Panc1 (cell line): ENCODE measurements at regions not wholly inside any gene's neighbourhood (a gene's known extent, or its start where the extent isn't known, plus 50 kb on each side); places are given as distances from the start of the nearest gene placed in this dataset.

Source experiments
- ATAC-seq: fragments of 200-7000 bp; cut with Tn5 transposase; 2 replicates; pipeline ENCODE4 v1.9.1; 2020; ENCODE audit warnings: mild to moderate bottlenecking, moderate library complexity
- BruUV-seq: library from RNA; stranded (reverse); fragments of 400-500 nt; replicated peaks from 2 replicates; lab custom pipeline; 2021; lab: Mats Ljungman, UMichigan
- CTCF ChIA-PET: fragments of 300-600 bp; sonication (Branson Sonifier 250); formaldehyde crosslinking; loops from one replicate; lab custom pipeline; 2022; ENCODE audit warnings: antibody characterized with exemption; lab: Charles Lee
- POLR2A ChIA-PET: fragments of 300-600 bp; sonication (Branson Sonifier 250); formaldehyde crosslinking; loops from one replicate; lab custom pipeline; 2022; ENCODE audit warnings: antibody characterized with exemption; lab: Charles Lee
- DNase-seq: peaks from one replicate; pipeline ENCODE4 v3.0.0-alpha.2; 2010; ENCODE audit warnings: low read depth, low spot score
- H3K27ac ChIP-seq: 2 replicates; pipeline ENCODE4 v1.5.1; 2011; ENCODE audit warnings: mild to moderate bottlenecking, low read length, inconsistent platforms
- H3K27me3 ChIP-seq: fragments of 200-500 bp; sonication (Bioruptor generic); 2 replicates; pipeline ENCODE4 v1.6.0; 2014; ENCODE audit warnings: low read length, inconsistent platforms; ENCODE audit not compliant: control insufficient read depth, insufficient read depth
- H3K36me3 ChIP-seq: fragments of 200-500 bp; sonication (Bioruptor generic); 2 replicates; pipeline ENCODE4 v1.5.1; 2014; ENCODE audit warnings: inconsistent platforms, mild to moderate bottlenecking, low read length, moderate library complexity; ENCODE audit not compliant: control insufficient read depth, insufficient read depth
- H3K4me1 ChIP-seq: 2 replicates; pipeline ENCODE4 v1.5.1; 2011; ENCODE audit warnings: inconsistent platforms, mild to moderate bottlenecking, low read length, moderate library complexity; ENCODE audit not compliant: control insufficient read depth, insufficient read depth
- H3K4me3 ChIP-seq, 2 experiments: 2 replicates each; pipeline ENCODE4 v1.5.1; 2011 to 2012; ENCODE audit warnings: low read depth in 2 of 2, low read length in 2 of 2, mild to moderate bottlenecking in 2 of 2, inconsistent platforms in 1 of 2, moderate library complexity in 1 of 2
- H3K9me3 ChIP-seq: fragments of 200-500 bp; sonication (Bioruptor generic); 2 replicates; pipeline ENCODE4 v1.5.1; 2014; ENCODE audit warnings: low read depth, mild to moderate bottlenecking, inconsistent platforms, low read length, moderate library complexity; ENCODE audit not compliant: control insufficient read depth, insufficient read depth
- POLR2AphosphoS5 ChIP-seq: IDR thresholded peaks from 2 replicates; pipeline ENCODE4 v1.6.1; 2012; ENCODE audit warnings: mild to moderate bottlenecking, low read depth, low read length, moderate library complexity
- SIN3A ChIP-seq: IDR thresholded peaks from 2 replicates; pipeline ENCODE4 v1.6.1; 2012; ENCODE audit warnings: low read depth, mild to moderate bottlenecking, low read length, moderate library complexity, borderline replicate concordance; ENCODE audit not compliant: insufficient read depth
- TCF7L2 ChIP-seq: IDR thresholded peaks from 2 replicates; pipeline ENCODE4 v1.6.1; 2011; ENCODE audit warnings: mild to moderate bottlenecking, low read depth, low read length, inconsistent platforms
- in situ Hi-C: cut with HindIII; loops from 2 replicates; pipeline ENCODE4 v1.10.0; 2016; ENCODE audit warnings: low sequenced_read_pairs, low pct_unique_long_range_greater_than_20kb
- intact Hi-C: fragments of 100-400 bp; cut with micrococcal nuclease; formaldehyde crosslinking; loops from one replicate; pipeline ENCODE4 v1.10.0; 2022; ENCODE audit not compliant: unreplicated experiment
- TF ChIP-seq, protein P1 (sequence below): fragments of 450-650 bp; IDR thresholded peaks from 2 replicates; pipeline ENCODE4 v1.5.1; 2017; ENCODE audit warnings: mild to moderate bottlenecking
- TF ChIP-seq, protein P2 (sequence below), 2 experiments: IDR thresholded peaks; 2 replicates each; pipeline ENCODE4 v1.6.1; 2011 to 2012; ENCODE audit warnings: low read depth in 2 of 2, control low read depth in 1 of 2, low read length in 1 of 2, mild to moderate bottlenecking in 1 of 2, moderate library complexity in 1 of 2; ENCODE audit not compliant: insufficient read depth in 1 of 2

DNA sequence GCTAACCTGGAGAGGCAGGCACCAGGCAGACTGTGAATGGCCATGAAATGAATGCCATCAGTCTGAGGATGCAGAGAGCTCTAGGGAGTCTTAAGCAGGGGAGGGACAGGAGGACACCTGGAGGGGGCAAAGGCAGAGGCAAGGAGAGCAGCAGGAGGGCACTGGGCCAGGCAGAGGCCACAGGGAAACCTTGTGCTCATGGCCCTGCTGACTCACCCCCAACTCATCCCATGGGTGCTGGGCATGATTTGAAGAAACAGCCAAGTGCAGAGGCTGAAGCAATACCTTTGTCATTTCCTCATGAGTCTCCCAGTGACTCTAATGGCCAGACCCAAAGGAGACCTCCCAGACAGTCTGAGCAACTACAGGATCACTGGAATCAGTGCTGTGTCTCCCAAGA lies 141.4 kb downstream of the TMEM132E start:
- ATAC-seq (peak; percentile 80), DNase-seq (peak; percentile 78)
- in situ Hi-C loops: no loop called here
- CTCF ChIA-PET: no interaction called here
- Histone ChIP-seq H3K9me3 (no peaks in the 10 kb centered on the region), H3K27me3 (no peaks in the 10 kb centered on the region), H3K4me3 (no peak overlapping the region), H3K4me1 (peaks cover 3% of the 10 kb centered on the region; the same call in 1 of the 2 replicates), H3K36me3 (no peaks in the 10 kb centered on the region), H3K27ac (no peak overlapping the region)
- POLR2A ChIA-PET: no interaction called here
- intact Hi-C loops: loop anchor here (1.0 kb wide), 1 partner anchor 30 kb away; no protein-coding TSS in a partner anchor
- TF ChIP-seq, protein P1, sequence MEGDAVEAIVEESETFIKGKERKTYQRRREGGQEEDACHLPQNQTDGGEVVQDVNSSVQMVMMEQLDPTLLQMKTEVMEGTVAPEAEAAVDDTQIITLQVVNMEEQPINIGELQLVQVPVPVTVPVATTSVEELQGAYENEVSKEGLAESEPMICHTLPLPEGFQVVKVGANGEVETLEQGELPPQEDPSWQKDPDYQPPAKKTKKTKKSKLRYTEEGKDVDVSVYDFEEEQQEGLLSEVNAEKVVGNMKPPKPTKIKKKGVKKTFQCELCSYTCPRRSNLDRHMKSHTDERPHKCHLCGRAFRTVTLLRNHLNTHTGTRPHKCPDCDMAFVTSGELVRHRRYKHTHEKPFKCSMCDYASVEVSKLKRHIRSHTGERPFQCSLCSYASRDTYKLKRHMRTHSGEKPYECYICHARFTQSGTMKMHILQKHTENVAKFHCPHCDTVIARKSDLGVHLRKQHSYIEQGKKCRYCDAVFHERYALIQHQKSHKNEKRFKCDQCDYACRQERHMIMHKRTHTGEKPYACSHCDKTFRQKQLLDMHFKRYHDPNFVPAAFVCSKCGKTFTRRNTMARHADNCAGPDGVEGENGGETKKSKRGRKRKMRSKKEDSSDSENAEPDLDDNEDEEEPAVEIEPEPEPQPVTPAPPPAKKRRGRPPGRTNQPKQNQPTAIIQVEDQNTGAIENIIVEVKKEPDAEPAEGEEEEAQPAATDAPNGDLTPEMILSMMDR: no peak
- no TSS peak for BruUV-seq

DNA sequence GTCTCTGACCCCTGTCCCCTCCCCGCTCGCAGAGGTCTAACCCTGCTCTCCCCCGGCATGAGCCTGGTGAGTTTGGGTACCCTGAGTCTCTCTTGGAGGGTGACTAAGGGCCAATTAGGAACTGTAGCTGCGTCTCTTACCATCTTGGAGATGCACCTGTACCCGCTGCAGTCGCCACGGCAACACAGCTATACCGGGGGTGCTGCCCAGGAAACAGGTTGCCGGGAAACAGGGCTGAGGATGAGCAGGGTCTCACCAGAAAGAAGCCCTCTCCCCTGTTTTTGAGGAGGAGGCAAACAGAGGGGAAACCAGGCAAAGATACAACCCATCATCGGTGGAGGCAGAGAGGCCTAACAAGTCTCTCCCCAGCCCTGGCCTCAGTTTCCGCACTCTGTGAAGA lies 140.2 kb downstream of the TMEM132E start:
- Histone ChIP-seq H3K4me3 (no peak overlapping the region), H3K27me3 (no peaks in the 10 kb centered on the region), H3K4me1 (peaks cover 3% of the 10 kb centered on the region; the same call in 1 of the 2 replicates), H3K27ac (no peak overlapping the region), H3K9me3 (no peaks in the 10 kb centered on the region), H3K36me3 (no peaks in the 10 kb centered on the region)
- DNase-seq (no peak), ATAC-seq (no peak)
- intact Hi-C loops: no loop called here
- ChIA-PET CTCF (no interaction called here), POLR2A (no interaction called here)
- BruUV-seq: no TSS peak
- TF ChIP-seq SIN3A (no peak), POLR2AphosphoS5 (no peak), TCF7L2 (no peak)
- TF ChIP-seq, protein P1: no peak
- TF ChIP-seq, protein P2, sequence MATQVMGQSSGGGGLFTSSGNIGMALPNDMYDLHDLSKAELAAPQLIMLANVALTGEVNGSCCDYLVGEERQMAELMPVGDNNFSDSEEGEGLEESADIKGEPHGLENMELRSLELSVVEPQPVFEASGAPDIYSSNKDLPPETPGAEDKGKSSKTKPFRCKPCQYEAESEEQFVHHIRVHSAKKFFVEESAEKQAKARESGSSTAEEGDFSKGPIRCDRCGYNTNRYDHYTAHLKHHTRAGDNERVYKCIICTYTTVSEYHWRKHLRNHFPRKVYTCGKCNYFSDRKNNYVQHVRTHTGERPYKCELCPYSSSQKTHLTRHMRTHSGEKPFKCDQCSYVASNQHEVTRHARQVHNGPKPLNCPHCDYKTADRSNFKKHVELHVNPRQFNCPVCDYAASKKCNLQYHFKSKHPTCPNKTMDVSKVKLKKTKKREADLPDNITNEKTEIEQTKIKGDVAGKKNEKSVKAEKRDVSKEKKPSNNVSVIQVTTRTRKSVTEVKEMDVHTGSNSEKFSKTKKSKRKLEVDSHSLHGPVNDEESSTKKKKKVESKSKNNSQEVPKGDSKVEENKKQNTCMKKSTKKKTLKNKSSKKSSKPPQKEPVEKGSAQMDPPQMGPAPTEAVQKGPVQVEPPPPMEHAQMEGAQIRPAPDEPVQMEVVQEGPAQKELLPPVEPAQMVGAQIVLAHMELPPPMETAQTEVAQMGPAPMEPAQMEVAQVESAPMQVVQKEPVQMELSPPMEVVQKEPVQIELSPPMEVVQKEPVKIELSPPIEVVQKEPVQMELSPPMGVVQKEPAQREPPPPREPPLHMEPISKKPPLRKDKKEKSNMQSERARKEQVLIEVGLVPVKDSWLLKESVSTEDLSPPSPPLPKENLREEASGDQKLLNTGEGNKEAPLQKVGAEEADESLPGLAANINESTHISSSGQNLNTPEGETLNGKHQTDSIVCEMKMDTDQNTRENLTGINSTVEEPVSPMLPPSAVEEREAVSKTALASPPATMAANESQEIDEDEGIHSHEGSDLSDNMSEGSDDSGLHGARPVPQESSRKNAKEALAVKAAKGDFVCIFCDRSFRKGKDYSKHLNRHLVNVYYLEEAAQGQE (IDR thresholded peaks at IDR 0.05; ENCODE audit: insufficient read depth in 1 of 2, low read depth in 2 of 2, low read length in 1 of 2): no peak
- in situ Hi-C loops: no loop called here
